Erythroblast (primary cell): ENCODE measurements at regions not wholly inside any gene's neighbourhood (a gene's known extent, or its start where the extent isn't known, plus 50 kb on each side); places are given as distances from the start of the nearest gene placed in this dataset.

ENCODE experiments used
- DNase-seq, 2 experiments: peaks; one replicate each; lab custom pipeline; 2025; lab: John Stamatoyannopoulos, UW
- GATA1 ChIP-seq: IDR thresholded peaks from 2 replicates; pipeline ENCODE4 v1.6.1; 2011; ENCODE audit warnings: low read depth, mild to moderate bottlenecking, control low read depth, low read length, moderate library complexity
- POLR2A ChIP-seq: IDR thresholded peaks from 2 replicates; pipeline ENCODE4 v1.6.1; 2011; ENCODE audit warnings: mild to moderate bottlenecking, low read length

DNA sequence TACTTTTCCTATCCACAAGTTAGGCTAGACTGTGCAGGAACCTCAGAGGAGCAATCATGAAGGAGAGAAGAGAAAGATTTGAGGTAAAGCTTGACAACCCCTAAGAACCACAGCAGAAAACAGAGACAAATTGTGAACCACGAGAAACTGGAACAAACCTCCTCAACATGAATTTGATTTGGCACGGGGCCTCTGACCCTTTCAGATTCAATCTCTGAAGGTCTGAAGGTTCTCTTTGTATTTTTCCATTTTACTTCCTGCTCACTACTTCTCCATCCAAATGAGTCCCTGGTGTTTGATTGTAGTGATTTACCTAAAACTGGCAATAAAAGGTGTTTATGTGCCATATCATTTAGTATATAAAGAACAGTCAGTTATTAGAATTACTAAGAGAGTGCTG, 126.1 kb upstream of the STXBP5 start:
- TF ChIP-seq GATA1 (no peak), POLR2A (no peak)

DNA sequence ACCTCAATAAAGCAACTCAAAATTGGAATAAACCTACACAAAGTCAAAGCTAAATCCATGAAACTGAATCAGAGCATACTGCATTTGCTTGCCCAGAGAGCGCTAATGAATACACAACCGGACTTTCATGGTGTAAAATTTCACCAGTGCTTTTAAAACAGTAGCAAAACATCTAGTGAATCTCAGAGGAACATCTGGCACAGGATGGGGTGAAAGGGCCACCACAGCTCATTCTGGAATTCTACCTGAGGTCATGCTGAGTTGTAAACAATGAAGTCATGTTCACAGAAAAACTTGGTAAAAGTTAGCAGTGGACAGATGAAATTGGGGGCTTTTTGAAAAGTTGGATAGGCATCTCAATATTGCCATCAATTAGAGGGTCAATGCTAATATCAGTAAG, 125.6 kb upstream of the STXBP5 start:
- no peak for DNase-seq
- TF ChIP-seq GATA1 (no peak), POLR2A (no peak)

More for the DNA sequence above, 126.1 kb upstream of the STXBP5 start:
- DNase-seq: no peak

GRCh38 chr6:147080225-147080624, 124.0 kb upstream of the STXBP5 start:
- DNase-seq: no peak
- TF ChIP-seq GATA1 (no peak), POLR2A (no peak)

- no peak for DNase-seq
Observed at GRCh38 chr6:147081076-147081609, 123.1 kb upstream of the STXBP5 start.

GRCh38 chr6:147087641-147088040, 116.6 kb upstream of the STXBP5 start:
- DNase-seq: no peak
- no peak for TF ChIP-seq GATA1

More at GRCh38 chr6:147081076-147081609, 123.1 kb upstream of the STXBP5 start:
- TF ChIP-seq GATA1 (no peak), POLR2A (no peak)

DNA sequence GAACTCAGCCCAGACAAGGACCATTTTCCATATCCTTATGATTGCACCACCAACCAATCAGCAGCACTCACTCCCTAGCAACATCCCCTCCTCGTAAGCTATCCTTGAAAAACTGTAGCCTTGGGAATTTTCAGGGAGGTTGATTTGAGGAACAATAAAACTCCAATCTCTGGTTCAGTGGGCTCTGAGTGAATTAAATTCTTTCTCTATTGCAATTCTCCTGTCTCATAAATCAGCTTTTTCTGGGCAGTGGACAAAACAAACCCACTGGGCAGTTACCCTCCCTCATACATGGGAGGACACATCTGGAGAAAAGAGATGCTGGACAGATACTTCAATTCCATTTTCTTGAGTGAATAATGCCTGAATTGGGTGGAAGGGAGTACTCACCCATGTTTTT, 115.4 kb upstream of the STXBP5 start:
- DNase-seq: no peak
- TF ChIP-seq POLR2A (no peak), GATA1 (no peak)

DNA sequence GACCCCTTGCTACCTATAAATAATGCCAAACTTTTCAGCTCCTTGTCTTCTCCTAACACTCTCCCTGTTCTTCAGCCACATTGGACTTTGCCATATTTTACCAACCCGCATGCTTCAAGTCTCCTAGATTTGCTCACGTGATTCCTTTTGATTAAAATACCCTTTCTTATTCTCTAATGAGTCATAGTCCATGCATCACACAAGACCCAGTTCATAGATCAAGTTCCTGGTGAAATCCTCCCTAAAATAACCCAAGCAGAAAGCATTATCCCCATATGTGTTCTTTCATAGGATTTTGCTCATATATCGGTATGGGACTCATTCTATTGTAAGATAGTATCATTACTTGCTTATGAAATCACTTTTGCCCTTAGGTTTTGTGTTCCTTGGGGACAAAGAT, 108.9 kb upstream of the STXBP5 start:
- TF ChIP-seq GATA1 (no peak), POLR2A (no peak)
- no peak for DNase-seq

GRCh38 chr6:147099974-147100373, 104.2 kb upstream of the STXBP5 start:
- DNase-seq: no peak
- TF ChIP-seq GATA1 (no peak), POLR2A (no peak)

GRCh38 chr6:147103007-147103406, 101.2 kb upstream of the STXBP5 start:
- no peak for DNase-seq
- TF ChIP-seq GATA1 (no peak), POLR2A (no peak)

DNA sequence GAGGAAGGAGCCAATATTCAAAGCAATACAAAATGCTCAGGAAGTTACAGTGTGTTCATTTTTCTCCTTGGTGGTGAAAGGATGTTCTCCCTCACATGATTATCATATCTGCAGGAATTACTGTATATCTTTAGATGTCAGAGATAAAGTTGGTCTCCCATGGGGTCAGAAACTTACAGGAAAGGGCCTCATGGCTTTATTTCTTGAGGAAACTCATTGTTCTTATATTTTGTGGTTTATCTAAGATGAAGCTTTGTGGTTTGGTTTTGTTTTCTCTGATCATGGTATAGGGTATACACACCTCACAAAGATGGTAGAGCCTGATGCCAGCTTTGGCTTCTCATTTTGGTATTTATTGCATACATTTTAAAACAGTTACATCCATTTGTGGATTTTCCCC, 100.5 kb upstream of the STXBP5 start:
- DNase-seq: no peak
- TF ChIP-seq POLR2A: no peak
- no peak for TF ChIP-seq GATA1

DNA sequence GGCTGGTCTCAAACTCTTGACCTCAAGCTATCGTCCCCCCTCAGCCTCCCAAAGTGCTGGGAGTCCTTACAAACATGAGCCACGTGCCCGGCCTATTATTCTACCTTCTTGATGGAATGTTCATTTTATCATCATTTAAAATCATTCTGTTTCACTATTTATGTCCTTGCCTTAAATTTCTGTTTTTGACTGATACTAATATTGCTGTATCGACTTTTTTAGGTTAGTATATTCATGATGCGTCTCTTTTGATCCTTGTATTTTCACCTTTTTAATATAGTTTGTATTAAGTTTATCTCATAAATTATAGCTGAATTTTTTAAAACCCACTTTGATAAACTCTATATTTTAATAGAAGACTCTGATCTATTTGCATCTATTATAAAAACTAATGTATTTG, 98.4 kb upstream of the STXBP5 start:
- no peak for TF ChIP-seq POLR2A
- no peak for TF ChIP-seq GATA1
- no peak for DNase-seq

DNA sequence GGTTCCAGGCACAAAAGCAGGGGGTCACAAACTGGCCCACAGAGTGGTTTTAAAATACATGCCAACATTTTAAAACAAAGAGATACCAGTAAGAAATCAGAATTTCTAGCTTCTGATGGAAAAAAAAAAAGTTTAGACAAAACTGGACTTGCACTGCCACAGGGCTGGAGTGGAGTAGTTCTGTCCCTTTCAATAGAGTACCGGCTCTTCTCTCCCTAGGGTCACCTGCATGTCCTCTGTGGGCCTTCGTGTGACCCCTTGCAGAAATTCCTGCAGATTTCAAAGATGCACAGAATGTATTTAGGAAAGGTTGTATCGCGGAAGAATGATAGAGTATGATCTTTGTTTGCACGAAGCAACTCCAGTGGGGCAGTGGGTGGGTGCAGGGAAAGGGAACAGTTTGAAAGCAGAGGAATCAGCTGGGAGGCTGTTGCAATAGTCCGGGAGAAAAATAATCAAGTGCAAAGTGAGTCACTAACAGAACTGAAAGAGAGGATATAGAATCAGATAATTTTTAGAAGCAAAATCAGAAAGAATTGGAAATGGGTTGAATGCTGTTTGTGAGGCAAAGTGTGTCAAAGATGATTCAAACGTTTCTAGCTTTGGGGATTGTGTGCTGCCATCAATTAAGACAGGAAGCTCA, 97.3 kb upstream of the STXBP5 start:
- no peak for DNase-seq
- no peak for TF ChIP-seq POLR2A
- TF ChIP-seq GATA1: no peak

DNA sequence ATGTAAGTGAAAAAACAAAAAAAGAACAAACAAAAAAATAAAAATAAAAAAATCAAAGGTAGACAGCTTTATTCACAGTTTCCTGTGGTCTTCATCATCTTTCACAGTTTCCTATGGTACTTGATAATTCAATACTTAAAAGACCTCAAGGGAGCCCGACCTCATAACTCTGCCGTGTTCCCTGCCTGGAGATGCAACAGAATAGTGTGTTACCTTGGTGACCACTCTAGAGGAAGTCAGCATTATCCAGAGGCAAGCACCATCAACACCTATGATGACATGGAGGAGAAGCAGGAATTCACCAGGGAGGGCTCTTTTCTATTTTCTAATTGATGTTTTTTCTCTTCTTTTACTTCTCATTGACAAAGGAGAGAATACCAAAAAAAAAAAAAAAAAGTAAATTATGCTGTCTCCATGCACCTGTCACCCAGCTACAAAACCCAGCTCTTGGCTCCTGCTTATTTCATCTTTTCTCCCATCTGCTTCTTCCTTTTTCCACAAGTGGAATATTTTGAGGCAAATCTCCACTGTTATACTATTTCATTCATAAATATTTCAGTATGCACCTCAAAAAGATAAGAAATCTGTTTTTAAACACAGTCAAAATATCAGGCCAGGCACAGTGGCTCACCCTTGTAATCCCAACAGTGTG, 95.8 kb upstream of the STXBP5 start:
- TF ChIP-seq POLR2A: no peak
- TF ChIP-seq GATA1: no peak

DNA sequence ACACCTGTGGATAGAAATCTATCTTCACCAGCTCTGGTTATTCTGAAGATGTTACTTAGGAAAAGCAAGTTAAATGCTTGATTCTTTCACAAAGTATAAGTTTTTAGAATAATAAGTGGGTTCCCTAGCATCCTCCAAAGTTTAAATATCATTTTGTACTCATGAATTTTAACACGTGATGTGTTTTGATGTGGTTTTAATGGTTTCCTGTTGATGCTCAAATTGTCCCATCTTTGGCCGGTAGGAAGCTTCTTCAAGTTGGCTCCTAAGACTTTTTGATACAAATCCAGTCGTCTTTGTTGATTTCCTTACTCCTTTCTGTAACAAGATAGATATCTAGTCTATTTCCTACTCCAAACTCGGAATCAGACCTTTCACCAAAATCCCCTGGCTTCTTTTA, 94.5 kb upstream of the STXBP5 start:
- TF ChIP-seq GATA1: no peak
- no peak for TF ChIP-seq POLR2A
- no peak for DNase-seq

More for the DNA sequence above, 95.8 kb upstream of the STXBP5 start:
- DNase-seq: no peak

GRCh38 chr6:147116056-147116455, 88.2 kb upstream of the STXBP5 start:
- TF ChIP-seq POLR2A (no peak), GATA1 (no peak)
- no peak for DNase-seq

GRCh38 chr6:147117011-147117410, 87.2 kb upstream of the STXBP5 start:
- DNase-seq: no peak
- TF ChIP-seq GATA1: no peak
- no peak for TF ChIP-seq POLR2A
